ENCODE measurements at regions not wholly inside any gene's neighbourhood (a gene's known extent, or its start where the extent isn't known, plus 50 kb on each side); places are given as distances from the start of the nearest gene placed in this dataset.

DNA sequence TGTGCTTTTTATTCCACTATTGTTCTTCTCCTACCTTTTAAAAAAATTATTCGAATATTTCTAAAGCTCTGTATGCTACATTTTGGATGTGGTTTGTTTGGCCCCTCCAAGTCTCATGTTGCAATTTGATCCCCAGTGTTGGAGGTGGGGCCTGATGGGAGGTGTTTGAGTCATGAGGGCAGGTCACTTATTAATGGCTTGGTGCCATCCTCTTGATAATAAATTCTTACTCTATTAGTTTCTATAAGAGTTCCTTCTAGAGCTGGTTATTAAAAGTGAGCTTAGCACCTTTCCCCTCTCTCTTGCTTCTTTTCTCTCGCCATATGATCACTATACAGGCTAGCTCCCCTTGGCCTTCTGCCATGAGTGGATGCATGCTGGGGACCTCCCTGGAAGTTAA lies 445.6 kb upstream of the PDE3A start:
- no peak for DNase-seq

DNA sequence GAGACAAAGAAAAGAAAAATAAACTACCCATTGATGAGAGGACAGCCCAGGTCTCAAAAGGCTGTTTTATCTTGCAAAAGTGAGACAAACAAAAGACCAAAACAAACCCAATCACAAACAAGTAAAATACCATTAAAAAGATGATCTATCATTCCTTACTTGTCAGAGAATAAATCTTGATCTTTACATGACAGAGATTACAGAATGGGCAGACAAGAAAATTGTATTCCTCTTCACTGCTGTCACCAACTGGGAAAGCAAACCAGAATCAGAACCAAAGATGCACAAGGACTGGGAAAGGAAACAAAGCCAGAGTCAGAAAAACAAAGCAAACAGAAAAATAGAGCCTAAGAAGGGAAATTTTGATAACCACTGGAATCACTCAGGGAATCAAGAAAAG lies 444.0 kb upstream of the PDE3A start:
- DNase-seq = no peak

GRCh38 chr12:19925841-19926240 lies 442.5 kb upstream of the PDE3A start:
- no peak for DNase-seq

DNA sequence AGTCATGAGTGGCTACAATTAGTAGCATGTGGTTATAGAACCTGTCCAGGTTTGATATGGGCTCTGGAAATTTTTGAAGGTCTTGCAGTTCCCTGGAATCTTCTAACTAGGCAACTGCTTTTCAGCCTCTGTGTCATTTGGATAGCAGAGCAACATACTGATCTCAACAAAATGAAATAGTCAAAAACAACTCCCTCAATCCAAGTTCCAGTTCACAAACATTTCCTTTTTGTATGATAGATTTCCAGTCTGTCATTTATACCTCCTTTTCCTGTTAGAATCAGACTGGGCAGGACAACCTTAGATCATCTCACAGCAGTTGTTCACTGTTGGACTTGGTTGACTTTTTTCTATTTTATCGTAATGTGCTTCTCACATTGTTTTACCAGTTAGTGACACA lies 442.1 kb upstream of the PDE3A start:
- DNase-seq = no peak

DNA sequence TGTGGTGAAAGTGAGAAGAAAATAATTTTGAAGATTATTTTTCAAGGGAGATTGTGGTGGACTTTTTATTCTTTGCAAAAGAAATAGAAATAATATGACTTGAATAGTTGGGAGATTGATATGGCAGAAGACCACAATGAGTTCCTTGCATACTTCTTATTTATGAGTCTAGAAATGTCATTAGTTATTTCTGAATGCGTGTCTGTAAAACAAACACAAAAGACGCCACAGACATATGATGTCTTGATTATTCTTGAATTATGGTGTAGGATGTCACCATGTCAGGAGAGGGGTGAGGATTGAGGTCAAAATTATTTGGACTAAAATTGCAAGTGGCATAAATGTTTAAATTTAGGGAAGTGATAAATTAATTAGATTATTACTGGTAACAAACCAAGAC lies 440.7 kb upstream of the PDE3A start:
- no peak for DNase-seq

DNA sequence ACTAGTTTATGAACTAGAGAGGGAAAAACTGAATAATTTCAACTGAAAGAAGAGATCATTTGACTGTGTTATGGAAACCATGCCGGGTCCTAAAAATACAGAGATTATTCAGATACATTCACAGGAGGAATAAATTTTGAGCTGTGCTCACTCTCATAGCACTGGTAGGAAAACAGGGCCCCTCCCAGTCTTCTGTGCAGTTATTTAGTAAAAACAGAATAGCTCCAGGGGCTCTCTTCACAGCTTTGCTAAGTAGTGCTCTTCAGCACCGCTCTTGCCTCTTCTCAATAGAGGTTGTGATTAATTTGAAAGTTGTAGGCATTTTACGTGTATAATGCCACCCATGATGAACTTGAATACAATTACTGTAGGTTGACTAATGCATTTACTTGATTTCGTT lies 435.9 kb upstream of the PDE3A start:
- DNase-seq = no peak

DNA sequence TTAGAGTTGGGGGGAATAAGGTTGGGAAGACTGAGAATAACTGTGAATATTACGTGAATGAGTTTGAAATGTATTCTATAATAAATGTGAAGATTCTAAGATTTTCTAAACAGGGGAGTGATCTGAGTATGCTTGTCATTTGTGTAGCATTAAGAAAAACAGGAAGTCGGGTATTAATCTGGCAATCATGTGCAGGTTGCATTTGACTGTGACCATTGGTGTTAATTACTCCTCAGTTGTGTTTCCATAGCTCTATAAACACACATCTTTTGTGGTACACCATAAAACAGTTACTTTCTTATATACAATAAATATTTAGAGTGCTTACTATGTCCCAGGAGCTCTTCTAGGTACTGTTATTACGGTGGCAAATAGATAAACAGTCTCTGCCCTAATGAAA lies 434.4 kb upstream of the PDE3A start:
- no peak for DNase-seq

GRCh38 chr12:19937161-19937560 lies 431.2 kb upstream of the PDE3A start:
- DNase-seq = no peak

GRCh38 chr12:19938031-19938430 lies 430.3 kb upstream of the PDE3A start:
- no peak for DNase-seq

DNA sequence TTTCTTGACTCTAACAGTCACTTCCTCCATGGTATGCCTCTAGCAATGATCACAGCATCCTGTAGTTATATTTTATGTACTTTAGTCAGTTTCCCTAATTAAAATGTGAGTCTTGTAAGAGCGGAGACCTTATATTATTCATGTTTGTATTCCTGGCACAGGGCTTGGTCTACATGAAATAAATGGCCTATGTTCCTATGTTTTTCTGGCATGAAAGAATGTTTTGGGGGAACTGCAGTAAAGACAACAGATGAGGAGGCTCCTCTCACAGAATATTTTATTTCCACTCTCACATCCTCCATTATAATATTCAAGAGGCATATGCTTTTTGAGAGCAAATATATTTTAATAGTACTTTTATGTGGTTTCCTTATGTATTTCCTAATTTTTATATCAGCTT lies 429.8 kb upstream of the PDE3A start:
- DNase-seq = no peak

- DNase-seq = no peak
Measured at GRCh38 chr12:19940267-19940666, 428.1 kb upstream of the PDE3A start.

DNA sequence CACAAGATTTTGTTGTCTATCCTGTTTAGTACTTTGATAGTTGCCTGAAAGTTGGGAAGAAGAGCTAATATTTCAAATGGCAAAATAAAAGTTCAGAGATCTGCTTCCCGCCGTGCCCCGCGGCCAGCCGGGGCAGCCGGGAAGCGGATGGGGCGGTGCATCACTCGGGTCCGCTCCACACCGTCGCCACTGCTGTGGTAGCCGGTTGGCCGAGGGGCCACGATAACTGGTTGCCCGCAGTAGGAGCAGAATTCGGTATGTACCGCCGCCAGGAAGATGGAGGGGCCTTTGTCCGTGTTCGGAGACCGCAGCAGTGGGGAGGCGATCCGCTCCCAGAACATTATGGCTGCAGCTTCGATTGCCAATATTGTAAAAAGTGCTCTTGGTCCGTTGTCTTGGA lies 427.2 kb upstream of the PDE3A start:
- DNase-seq = no peak

- DNase-seq = no peak
Measured at GRCh38 chr12:19945559-19946435, 422.5 kb upstream of the PDE3A start.

DNA sequence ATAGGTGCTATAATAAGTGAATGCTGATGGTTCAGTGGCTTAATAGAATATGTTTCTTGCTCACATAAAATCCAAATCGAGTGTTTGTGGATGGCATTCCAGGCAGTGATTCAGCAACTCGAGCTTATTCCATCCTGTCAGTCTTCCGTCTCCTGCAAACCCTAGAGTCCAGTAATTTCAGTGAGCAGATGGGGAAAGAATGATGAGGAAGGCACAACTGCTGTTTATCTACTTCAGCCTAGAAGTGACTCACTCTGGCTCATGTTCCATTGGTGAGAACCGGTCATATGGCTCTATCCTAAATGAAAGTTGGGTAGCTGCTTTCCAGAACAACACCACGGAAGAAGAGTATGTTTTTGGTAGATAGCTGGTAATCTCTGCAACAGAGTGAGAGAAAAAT lies 421.8 kb upstream of the PDE3A start:
- DNase-seq = no peak

DNA sequence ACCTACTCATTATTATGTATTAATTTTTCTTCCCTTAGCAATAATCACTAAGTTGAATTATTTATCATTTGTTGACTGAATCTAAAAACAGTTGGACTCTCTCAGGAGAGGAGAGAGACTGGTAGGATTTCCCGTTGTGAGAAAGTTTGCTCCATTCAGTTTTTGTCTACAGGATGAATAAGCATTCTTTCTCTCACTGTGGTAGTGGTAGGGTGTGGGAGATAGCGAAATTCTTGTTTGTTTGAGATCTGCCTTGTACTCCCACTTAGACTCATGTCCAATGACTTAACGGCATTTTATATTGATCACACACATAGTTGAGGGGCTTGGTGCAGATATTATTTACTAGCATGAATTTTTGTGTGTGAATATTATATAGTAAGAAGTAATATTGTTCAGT lies 421.0 kb upstream of the PDE3A start:
- DNase-seq = no peak

DNA sequence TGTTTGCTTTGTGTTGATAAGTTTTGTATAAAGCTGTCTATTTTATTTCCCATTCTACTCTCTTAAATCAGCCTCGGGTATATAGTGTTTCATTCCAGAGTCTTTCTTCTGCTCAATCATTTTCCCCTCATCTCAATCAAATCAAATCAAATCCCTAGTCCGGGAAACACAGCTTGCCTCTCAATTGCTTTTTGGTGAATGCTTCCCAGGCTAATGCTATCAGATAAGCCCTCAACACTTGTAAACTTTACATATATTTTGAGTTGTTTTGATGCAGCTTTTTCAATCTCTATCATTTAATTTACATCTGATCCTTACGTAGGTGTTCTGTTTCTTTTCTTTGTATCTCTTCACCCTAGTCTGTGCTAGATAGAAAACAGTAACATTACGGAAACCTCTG lies 416.7 kb upstream of the PDE3A start:
- no peak for DNase-seq

DNA sequence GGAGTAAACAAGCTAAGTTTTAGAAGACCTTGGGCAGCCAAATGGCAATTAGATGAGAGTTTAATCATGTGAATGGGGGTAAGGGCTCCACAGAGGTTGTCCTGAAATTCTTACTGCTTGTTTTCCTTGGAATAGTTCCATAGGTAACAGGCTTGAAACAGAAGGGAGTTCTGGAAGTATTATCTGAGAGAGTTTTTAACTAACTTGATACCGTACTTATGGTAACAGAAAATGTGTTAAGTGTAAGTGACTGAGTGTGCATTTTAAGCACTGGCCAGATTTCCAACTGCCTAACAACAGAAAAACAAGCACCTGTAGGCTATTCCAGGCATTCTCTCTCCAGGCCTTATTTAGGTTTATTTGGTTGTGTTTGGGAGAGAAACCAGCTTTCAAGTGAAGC lies 414.6 kb upstream of the PDE3A start:
- no peak for DNase-seq

DNA sequence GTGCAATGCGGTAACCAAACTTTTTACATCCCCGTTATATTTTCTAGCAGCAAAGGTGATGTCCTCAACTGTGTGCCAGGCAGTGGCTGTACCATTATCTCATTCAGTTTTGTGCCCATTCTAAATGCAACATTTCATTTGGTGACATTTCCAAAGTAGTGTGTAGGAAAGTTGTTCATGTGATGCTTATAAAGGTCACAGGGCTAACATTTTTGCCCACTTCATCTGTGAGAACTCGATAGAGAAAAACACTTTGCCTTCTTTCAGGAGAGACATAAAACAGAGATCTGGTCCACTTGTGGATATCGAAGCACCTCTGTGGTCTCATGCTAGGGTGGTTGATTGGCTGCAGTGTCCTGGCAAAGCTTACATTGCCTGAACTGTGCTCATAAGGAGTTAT lies 414.2 kb upstream of the PDE3A start:
- DNase-seq = no peak

GRCh38 chr12:19957308-19958125 lies 410.8 kb upstream of the PDE3A start:
- DNase-seq = no peak

- no peak for DNase-seq
Measured at GRCh38 chr12:19958389-19958788, 409.9 kb upstream of the PDE3A start.

GRCh38 chr12:19959353-19959752 lies 409.0 kb upstream of the PDE3A start:
- DNase-seq = no peak

DNA sequence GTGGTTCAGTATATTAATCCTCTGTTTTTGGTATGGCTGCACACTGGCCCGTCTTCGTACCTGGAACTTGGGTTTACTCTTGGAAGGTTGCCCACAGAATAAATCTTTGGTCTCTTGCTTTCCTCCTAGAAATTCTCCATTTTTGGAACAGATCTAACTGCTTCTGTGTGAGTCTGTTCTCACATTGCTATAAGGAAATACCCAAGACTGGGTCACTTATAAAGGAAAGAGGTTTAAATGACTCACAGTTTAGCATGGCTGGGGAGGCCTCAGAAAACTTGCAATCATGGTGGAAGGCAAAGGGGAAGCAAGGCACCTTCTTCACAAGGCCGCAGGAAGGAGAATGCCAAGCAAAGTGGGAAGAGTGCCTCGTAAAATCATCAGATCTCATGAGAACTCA lies 407.8 kb upstream of the PDE3A start:
- DNase-seq = no peak

DNA sequence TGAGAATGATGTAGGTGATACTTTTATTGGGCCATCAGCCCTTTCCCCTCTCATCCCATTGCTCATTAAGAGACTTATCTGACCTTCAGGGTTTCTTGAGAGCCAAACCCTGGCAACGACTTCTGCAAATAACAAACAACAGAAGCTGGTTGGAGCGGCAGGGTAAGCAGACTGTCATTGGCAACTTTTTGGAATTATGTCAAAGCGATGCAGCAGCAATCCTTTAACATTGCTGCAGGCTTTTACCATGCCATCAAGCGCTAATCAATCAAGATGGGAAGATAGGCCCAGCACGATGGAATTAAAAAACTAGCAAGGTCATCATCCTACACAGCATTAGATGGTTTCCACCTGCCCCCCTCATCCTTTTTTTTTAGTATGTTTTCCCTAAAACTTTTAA lies 406.1 kb upstream of the PDE3A start:
- no peak for DNase-seq

DNA sequence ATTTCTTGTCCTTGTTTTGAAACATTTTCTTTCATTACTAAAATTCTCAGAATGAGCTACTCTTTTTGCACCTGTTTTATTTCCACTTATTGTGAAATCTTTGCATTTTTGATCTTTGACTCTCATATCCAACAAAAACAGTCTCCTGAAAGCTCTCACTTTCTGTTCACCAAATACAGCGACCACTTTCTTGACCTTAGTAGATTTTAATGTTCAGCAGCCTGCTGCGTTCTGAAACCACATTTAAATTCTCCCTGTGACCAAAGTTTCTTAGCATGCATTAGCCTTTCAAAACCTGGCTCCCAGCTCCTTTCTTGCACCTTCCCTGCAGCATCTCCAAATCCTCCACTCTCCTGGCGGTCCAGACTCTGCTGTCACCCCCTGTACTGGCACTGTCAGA lies 404.4 kb upstream of the PDE3A start:
- no peak for DNase-seq

Measured in DMS79 (cell line).